ENCODE measurements at regions not wholly inside any gene's neighbourhood (a gene's known extent, or its start where the extent isn't known, plus 50 kb on each side); places are given as distances from the start of the nearest gene placed in this dataset.

DNA sequence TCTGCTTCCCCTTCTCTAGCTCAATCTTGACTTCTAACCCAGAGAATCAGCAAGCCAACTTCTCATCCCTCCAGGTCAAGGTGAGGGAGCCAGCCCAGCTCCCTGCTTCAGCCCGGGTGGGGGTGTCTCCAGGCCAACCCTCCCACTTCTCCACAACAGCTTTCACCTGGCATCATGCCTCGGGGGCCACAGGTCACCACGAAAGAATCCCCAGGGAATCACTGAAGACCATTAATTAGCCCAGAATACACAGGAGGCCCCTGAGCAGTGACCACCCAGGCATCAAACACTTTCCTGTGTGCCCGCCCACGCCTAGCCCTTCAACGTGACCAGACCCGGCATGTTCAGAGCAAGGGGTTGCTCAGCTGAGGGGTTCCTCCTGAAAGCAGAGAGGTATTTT lies 646.7 kb downstream of the BCOR start:
- TF ChIP-seq CTCF (IDR thresholded peaks at IDR 0.05; ENCODE audit: insufficient read depth, low read length, poor library complexity, severe bottlenecking): no peak
- Histone ChIP-seq H3K36me3 (ENCODE audit: control insufficient read depth, insufficient read depth, low read length) (no peaks in the 10 kb centered on the region), H3K27me3 (ENCODE audit: control insufficient read depth, insufficient read depth, low read length) (no peaks in the 10 kb centered on the region), H3K4me3 (ENCODE audit: low read depth, low read length) (no peak overlapping the region)
- no peak for DNase-seq (ENCODE audit: low read depth)

GRCh38 chrX:39452401-39452800 lies 645.4 kb downstream of the BCOR start:
- Histone ChIP-seq H3K27me3 (ENCODE audit: control insufficient read depth, insufficient read depth, low read length) (no peaks in the 10 kb centered on the region), H3K36me3 (ENCODE audit: control insufficient read depth, insufficient read depth, low read length) (no peaks in the 10 kb centered on the region), H3K4me3 (ENCODE audit: low read depth, low read length) (no peak overlapping the region)
- no peak for TF ChIP-seq CTCF (IDR thresholded peaks at IDR 0.05; ENCODE audit: insufficient read depth, low read length, poor library complexity, severe bottlenecking)
- no peak for DNase-seq (ENCODE audit: low read depth)

- no peaks in the 10 kb centered on the region for H3K36me3 ChIP-seq (ENCODE audit: control insufficient read depth, insufficient read depth, low read length)
- no peak for TF ChIP-seq CTCF (IDR thresholded peaks at IDR 0.05; ENCODE audit: insufficient read depth, low read length, poor library complexity, severe bottlenecking)
- peaks cover 5% of the 10 kb centered on the region for H3K27me3 ChIP-seq (ENCODE audit: control insufficient read depth, insufficient read depth, low read length)
- DNase-seq (ENCODE audit: low read depth): no peak
- no peak overlapping the region for H3K4me3 ChIP-seq (ENCODE audit: low read depth, low read length)
Measured at GRCh38 chrX:39453889-39454621, 643.7 kb downstream of the BCOR start.

DNA sequence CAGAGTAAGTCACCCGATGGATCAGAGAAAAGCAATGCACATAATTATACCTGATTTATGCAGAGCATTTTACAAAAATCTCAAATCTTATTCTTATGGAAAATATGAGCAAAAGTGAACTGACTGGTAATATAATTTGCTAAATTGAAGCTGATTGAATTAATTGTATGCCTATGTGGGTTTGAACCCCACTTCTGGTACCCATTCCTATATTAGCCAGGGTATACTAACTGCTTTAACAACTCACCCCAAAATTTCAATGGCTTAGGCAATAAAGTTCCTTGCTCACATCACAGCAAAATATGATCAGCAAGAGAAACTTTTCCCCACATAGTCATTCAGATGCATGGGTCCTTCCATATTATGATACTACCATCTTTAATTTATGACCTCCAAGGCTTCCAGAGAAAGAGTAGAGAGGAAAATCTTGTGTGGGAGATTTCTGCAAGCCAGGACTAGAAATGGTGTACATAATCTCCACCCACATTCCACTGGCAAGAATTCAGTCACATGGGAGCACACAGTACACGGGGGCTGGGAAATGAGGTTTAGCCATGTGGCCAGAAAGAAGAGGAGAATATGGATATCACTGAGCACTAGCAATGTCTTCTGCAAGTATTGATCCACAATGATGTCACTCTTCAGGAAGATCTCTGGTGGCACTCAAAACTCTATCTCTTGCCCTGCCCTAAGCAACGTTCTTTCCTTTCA lies 640.7 kb downstream of the BCOR start:
- no peak for TF ChIP-seq CTCF (IDR thresholded peaks at IDR 0.05; ENCODE audit: insufficient read depth, low read length, poor library complexity, severe bottlenecking)
- no peaks in the 10 kb centered on the region for H3K36me3 ChIP-seq (ENCODE audit: control insufficient read depth, insufficient read depth, low read length)
- H3K4me3 ChIP-seq (ENCODE audit: low read depth, low read length): no peak overlapping the region
- DNase-seq (ENCODE audit: low read depth): no peak
- peaks cover 5% of the 10 kb centered on the region for H3K27me3 ChIP-seq (ENCODE audit: control insufficient read depth, insufficient read depth, low read length)

DNA sequence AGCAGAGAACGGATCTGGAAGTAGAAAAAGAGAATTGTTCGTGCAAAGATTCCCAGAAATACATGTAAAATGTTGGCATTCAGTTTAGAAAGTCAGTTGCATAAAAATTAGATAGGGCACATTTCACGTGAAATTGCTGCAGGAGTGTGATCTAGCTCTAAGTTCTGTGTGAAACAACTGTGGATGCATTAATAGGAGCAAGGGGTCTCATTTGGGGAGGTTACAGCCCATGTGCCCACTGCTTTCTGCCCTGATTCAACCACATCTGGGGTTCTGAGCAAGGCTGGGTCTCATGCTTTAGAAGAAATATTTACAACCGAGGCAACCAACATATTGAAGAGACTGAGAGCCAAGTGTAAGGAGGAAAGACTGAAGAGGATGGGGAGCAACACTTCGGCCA lies 639.0 kb downstream of the BCOR start:
- DNase-seq (ENCODE audit: low read depth): no peak
- TF ChIP-seq CTCF (IDR thresholded peaks at IDR 0.05; ENCODE audit: insufficient read depth, low read length, poor library complexity, severe bottlenecking): no peak
- Histone ChIP-seq H3K36me3 (ENCODE audit: control insufficient read depth, insufficient read depth, low read length) (no peaks in the 10 kb centered on the region), H3K4me3 (ENCODE audit: low read depth, low read length) (no peak overlapping the region), H3K27me3 (ENCODE audit: control insufficient read depth, insufficient read depth, low read length) (peaks cover 5% of the 10 kb centered on the region)
